Epithelial cell of prostate (primary cell): ENCODE measurements at regions not wholly inside any gene's neighbourhood (a gene's known extent, or its start where the extent isn't known, plus 50 kb on each side); places are given as distances from the start of the nearest gene placed in this dataset.
A peak's percentile ranks its signal among the peaks of the same experiment; 100 is the strongest.
"Not testable (repeated sequence)": the region's sequence is repeated elsewhere in the genome, so short reads cannot be mapped to it uniquely, and the experiment has no call there.

ENCODE experiments used
- DNase-seq: peaks from one replicate; pipeline ENCODE4 v3.0.0-alpha.2; 2011; ENCODE audit warnings: low read depth, low spot score
- H3K27ac ChIP-seq: fragments of 450-650 bp; 2 replicates; pipeline ENCODE4 v1.5.1; 2017; ENCODE audit warnings: mild to moderate bottlenecking

- DNase-seq, result no peak
- H3K27ac ChIP-seq, result no peak overlapping the region
Observed at GRCh38 chr20:53873230-53873604, 197.2 kb downstream of the BCAS1 start.

DNA sequence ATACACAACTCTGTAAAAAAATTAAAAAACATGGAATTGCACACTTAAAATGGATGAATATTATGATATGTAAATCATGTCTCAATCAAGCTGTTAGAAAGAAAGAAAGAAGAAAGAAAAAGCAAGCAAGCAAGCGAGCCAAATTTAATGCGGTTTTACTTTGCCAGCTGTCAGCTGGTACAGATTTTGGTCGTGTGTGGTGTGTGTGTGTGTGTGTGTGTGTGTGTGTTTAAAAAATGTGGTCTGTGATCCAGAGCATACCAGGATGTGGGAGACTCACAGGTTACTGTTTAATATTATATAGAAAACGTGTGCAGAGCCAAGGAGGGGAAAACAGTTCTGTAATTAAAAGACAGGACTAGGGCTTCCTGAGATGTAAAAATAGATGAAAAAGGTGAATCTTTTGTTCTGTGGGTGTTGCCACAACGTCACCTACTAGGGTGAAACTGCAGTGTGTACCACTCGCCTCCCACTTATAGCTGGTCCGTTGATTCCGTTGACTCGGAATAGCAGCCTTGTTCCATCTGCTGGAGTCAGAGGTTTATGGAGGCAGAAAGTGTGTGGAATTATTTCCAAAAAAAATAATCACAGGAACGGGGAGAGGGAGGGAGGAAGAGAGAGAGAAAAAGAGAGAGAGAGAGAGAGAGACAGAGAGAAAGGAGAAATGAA, 197.7 kb downstream of the BCAS1 start:
- H3K27ac ChIP-seq, result peak overlapping the region; percentile 45
- no peak for DNase-seq

DNA sequence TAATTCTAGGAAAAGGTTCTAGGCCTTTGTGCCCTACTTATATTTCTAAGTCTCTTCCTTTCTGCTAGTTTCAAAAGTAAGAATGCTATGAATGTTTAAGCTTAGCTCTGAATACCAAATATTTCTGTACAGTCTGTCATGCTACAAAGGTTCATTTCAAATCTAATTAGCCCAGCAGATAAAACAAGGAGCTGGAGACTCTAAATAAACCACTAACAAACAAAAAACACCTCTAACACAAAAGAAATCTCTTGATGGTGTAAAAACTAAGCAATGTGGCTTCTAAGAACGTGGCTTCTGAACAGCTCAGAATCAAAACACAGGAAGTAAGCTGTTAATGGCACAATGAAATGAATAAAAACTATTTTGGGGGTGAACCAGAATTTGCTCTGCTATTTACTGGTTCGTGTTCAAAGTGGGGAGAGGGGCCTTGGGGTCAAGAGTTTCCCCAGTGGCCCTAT, 198.3 kb downstream of the BCAS1 start:
- H3K27ac ChIP-seq, result peak overlapping the region; percentile 45
- DNase-seq, result no peak

- no peak for DNase-seq
- peak overlapping the region; percentile 45 for H3K27ac ChIP-seq
Observed at GRCh38 chr20:53871541-53871940, 198.9 kb downstream of the BCAS1 start.

DNA sequence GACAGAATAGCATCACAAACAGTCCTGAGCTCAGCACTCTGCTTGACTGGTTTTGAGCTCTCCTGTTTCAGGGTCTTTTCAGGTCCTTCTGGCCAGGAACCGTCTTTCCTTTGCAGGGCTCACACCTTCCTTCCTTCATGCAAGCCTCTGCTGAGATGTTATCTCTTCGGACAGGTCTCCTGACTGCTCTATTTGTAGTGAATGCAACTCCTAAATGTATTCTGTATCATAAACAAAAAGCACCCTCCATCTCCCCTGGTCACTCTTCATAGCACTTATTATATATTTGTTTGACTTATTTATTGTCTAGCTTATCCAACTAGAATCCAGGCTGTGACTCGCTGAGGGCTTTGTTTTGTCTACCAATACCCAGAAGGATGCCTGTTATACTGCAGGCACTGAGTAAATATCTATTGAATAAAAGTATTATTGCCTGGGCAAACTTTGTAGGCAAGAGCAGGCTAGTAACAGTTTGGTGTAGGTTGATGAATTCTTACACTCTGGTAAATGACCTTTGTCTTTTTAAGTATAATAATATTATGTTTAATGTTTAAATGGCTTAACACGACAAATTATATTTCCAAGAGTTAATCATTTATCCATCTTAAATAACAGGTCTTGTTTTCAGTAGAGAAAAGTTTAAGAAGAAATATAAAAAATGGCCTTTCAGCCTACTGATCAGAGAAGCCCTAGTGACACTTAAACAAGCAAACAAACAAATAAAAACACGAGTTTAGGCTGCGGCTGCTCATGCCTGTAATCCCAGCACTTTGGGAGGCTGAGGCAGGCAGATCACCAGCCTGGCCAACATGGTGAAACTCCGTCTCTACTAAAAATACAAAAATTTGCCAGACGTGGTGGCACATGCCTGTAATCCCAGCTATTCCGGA, 199.7 kb downstream of the BCAS1 start:
- H3K27ac ChIP-seq, result peak overlapping the region; percentile 78
- no peak for DNase-seq

DNA sequence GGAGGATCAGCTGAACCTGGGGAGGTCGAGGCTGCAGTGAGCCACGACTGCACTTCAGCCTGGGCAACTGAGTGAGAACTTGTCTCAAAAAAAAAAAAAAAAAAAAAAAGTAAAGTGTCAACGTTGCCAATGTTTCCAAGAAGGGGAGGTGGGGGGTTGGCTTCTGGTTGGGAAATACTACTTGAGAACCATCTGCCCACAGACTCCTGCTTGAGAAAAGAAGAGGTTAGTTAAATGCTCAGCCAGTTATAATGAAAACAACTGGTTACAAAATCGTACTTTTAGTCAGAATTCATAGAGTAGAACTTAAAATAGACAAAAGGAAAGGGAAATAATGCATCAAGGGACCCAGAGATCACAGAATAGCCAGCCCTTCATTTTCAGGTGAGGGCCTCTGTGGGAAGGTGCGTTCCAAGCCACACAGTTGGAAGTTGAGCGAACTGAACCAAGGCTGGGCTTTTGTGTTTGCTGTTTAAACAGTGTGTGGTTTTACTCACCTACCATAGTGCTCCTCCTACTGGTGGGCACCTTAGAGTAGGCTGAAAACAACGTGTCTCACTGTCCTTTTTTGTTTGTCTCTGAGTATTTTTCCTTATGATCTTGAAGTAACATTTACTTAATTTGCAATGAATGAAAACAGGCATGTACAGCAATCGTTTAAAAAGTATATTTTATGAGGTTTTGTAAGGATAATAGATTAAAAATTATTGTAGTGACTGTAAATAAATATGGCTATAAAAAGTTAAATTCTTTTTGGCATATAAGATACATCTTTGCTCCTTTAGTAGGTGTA, 200.7 kb downstream of the BCAS1 start:
- H3K27ac ChIP-seq, result peak overlapping the region; percentile 78
- peak; percentile 48 for DNase-seq

DNA sequence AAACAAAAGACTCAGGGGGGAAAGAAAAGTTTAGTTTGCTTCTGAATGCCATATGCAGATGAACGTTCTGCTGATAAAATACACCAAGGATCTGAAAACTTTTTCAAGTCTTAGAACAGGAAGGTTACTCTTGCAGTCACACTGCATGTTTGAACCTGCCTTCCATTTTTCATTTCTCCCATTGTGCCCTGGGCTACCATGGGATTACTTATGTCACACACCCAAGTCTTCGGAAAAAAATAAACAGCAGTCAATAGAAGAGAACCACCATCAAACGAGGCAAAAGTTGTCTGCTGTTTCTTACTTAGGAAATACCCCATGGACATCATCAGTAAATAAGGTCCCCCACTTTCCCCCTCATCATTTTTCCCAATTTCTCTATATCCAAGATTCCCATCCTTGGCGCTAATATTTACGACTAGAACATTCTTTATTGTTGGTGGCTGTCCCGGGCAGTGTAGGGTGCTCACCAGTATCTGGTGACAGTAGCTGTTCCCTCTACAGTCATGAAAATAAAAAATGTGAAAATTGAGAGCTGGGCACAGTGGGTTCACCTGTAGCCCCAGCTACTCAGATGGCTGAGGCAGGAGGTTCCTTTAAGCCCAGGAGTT, 202.5 kb downstream of the BCAS1 start:
- DNase-seq, result peak; percentile 78
- H3K27ac ChIP-seq, result peak overlapping the region; percentile 94

DNA sequence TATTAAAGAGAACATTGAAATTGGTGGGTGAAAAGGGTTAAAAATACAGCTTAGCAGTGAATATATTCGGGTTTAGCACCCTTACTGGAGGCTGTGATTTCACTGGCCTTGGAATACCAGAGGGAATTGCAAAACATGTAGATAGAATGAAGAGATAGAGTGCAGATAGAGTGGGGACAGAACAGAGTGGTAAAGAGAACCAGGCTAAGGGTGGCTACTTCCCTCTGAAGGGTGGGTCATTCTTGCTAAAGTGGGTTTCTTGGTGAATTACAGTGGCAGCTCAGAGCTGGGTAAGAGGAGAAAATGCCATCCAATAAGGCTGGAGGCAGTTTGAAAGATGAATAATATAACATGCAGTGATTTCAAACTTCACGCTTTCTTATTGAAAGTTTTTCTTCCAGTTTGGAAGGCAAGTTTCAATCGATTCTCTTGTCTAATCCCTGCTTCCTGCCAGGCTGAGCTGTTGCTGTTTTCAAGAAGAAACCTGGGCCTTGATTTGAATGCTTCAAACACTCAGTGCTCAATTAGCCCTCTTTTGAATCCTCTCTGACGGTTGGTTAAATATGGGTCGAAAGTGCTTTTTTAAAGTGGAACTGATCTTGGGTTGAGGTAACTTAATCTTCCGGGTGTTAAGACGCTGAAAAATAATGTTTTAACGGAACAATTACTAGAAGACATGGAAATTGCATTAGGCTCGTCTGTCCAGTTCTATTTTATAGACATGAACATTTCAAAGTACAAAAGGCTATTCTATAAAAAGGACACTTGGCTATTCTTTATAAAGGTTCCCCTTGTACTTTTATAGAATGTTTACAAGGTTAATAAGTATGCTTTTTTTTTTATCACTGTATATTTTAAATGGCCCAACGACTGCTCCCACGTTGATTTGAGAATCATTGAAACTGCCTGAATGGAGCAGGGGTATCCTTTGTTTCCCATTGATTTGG, 203.3 kb downstream of the BCAS1 start:
- H3K27ac ChIP-seq, result peak overlapping the region; percentile 94
- DNase-seq, result no peak

DNA sequence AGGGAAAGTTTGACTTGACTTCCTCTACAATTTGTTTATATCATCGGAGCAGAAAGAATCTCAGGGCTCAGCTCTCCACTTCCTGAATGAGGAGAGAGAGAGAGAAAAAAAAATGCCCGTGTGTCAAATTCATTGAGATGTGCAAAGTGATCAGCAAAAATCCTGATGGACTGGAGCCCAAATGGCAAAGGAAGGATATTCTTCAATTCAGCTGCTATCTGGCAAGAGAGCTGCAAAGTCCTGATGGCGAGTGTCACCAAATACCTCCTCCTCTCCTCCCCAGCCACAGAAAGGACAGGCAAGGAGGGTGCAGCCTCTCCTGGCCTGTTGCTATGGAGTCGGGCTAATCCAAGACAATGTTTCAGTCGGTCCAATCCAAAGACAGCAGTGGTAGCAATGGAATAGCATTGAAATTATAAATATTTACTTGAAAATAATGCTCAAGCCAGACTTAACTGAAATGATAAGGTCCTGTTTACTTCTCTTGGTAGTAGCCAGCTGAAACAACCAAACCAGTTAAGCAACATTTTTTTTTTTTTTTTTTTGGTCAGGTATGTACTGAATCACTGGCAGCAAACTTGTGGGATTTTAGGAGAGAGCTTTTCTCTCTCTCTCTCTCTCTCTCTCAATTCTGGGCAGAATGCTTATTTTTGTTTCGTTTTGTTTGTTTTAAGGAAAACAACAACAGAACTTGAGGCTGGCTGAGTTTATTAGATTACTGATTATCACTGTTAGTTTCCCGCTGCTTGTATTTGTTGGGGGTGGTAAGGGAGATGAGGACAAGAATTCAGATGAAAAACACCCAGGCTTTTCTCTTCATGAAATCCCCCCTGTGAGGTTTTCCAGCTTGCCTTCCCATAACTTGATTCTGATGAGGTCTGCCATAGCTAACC, 204.2 kb downstream of the BCAS1 start:
- H3K27ac ChIP-seq, result peak overlapping the region; percentile 94
- peak; percentile 65 for DNase-seq

GRCh38 chr20:53864765-53865683, 205.4 kb downstream of the BCAS1 start:
- not testable (repeated sequence) for DNase-seq
- peak overlapping the region; percentile 94 for H3K27ac ChIP-seq

GRCh38 chr20:53863923-53864641, 206.3 kb downstream of the BCAS1 start:
- peak overlapping the region; percentile 94 for H3K27ac ChIP-seq
- not testable (repeated sequence) for DNase-seq

GRCh38 chr20:53863535-53863922, 206.9 kb downstream of the BCAS1 start:
- H3K27ac ChIP-seq, DNase-seq: not testable (repeated sequence)

- H3K27ac ChIP-seq, DNase-seq: not testable (repeated sequence)
Observed at GRCh38 chr20:53863039-53863438, 207.4 kb downstream of the BCAS1 start.

DNA sequence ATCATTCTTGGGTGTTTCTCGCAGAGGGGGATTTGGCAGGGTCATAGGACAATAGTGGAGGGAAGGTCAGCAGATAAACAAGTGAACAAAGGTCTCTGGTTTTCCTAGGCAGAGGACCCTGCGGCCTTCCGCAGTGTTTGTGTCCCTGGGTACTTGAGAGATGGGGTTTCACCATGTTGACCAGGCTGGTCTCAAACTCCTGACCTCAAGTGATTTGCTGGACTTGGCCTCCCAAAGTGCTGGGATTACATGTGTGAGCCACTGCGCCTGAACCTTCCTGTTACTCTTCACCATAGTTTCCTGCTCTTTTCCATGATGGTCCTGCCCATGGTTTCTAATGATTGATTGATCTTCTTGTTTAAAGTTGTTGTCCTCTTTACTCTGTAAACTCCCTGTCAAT, 207.9 kb downstream of the BCAS1 start:
- not testable (repeated sequence) for DNase-seq, H3K27ac ChIP-seq

DNA sequence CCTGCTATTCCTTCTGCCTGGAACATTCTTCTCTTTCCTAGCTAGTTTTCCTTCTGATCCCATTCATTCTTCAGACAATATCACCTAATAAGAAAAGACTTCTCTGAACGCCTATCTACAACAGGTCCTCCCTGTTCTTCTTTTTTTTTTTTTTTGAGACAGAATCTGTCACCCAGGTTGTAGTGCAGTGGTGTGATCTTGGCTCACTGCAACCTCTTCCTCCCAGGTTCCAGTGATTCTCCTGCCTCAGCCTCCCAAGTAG, 208.3 kb downstream of the BCAS1 start:
- DNase-seq, H3K27ac ChIP-seq: not testable (repeated sequence)

DNA sequence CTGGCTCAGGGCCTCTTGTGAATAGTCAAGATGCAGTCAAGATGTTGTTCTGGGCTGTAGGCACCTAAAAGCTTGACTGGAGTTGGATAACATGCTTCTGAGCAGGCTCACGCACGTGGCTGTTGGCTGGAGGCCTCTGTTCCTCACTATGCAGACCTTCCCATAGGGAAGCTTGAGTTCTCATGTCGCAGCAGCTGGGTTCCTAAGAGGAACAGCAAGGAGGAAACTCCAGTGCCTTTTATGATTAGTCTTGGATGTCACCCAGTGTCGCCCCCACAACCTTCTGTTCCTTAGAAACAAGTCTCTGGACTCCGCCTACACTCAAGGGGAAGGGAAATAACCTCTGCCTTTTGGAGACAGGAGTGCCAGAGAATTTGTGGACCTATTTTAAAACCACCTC, 210.7 kb downstream of the BCAS1 start:
- no peak overlapping the region for H3K27ac ChIP-seq
- DNase-seq, result no peak

- DNase-seq, H3K27ac ChIP-seq: not testable (repeated sequence)
Observed at GRCh38 chr20:53859009-53859408, 211.4 kb downstream of the BCAS1 start.
